ENCODE measurements at regions not wholly inside any gene's neighbourhood (a gene's known extent, or its start where the extent isn't known, plus 50 kb on each side); places are given as distances from the start of the nearest gene placed in this dataset.

GRCh38 chr15:100784493-100785180 lies 95.0 kb upstream of the ALDH1A3 start:
- DNase-seq: no peak

DNA sequence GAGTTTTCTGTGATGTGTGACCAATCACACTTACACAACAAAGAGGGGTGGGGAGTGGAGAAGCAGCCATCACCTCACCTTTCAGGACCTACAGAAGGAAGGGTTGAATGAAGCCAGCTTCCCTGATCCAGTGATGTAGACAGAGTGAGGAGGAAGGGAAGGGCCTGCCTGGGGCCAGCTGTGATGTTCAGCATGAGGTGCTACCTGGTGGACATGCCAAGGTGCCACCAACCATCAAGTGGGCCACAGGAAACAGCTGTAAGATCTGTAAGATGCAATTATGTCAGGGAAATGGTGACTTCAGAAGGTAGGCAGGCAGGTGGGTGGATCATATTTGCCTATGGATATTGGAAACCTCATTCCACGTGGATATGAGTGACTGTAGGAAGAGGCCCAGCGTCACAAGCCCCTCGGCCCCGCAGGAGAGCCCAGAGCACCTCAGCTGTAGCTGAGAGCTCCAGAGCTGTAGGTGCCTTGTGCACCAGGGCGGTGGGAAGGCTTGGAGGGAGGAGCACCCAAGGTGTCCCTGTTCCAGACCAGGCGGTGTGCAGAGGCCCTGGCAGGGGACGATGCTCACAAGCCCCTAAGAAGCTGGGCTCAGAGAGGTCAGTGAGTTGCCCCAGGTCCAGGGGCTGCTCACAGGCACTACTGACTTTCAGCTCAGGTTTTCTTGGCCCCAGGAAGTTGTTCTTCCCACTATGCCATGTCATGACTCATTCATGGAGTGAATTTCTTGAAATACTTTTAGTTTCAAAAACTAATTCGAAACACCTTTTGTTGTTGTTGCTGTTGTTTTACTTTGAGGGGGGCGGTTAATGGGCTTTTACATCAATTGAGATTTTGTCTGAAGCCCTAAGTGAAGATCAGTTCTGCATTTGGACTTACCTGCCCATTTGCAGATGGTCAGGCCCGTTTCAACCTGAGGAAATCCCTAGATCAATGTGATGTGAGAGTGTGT lies 94.2 kb upstream of the ALDH1A3 start:
- no peak for DNase-seq

DNA sequence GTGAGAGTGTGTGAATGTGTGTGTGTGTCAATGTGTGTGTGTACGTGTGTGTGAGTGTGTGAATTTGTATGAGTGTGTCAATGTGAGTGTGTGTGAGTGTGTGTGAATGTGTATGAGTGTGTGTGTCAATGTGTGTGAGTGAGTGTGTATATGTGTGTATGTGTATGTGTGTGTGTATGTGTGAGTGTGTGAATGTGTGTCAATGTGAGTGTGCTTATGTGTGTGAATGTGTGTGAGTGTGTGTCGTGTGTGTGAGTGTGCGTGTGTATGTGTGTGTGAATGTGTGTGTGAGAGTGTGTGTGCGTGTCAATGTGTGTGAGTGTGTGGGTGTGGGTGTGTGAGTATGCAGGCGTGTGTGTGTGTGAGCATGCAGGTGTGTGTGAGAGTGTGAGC lies 93.5 kb upstream of the ALDH1A3 start:
- DNase-seq: no peak

- no peak for DNase-seq
These were observed 92.6 kb upstream of the ALDH1A3 start for GRCh38 chr15:100786901-100787566.

- DNase-seq: no peak
These were observed 91.8 kb upstream of the ALDH1A3 start for GRCh38 chr15:100787567-100788417.

DNA sequence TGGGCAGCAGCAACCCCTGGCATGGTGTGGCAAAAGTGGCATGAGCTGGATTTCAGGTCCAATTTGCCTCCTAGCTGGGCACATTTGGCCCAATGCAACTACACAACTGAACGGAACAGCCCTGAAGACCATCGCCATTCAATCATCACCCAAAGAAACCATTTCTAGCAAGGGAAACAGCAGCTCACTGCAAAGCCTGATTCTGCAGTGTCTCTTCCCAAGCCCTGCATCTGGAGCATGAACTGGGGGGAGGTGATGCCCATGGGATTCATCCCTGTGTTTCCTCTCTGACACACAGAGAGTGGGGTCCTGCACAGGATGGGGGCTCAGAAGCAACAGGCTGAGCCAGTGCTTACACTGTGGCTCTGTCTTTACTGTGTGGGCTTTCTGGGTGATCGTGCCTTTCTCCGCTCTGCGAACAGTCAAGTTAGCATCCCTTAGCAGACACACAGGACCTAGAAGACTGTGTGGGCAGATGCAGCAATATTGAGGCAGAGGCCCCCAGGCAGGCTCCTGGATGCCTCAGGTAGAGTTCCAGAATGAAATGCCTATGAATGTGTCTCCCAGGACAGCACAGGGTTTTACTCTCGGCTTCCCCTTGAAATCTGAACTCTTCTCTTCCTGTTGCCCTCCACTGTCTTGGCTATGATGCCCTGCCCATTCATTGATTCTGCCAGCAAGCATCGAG lies 91.1 kb upstream of the ALDH1A3 start:
- DNase-seq: no peak

DNA sequence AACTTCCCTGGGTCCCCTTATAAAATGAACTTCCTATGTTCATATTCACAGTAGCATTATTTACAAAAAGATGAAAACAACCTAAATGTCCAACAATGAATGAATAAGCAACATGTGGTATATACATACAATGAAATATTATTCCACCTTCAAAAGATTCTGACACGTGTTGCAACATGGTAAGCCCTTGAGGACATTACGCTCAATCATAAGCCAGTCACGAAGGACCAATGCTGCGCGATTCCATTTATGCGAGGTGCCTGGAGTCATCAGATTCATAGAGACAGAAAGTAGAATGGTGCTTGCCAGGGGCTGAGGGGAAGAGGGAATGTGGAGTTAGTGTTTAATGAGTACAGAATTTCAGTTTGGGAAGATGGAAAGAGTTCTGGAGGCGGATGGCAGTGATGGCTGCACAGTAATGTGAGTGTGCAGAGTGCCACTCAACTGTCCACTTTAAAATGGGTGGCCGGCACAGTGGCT lies 88.8 kb upstream of the ALDH1A3 start:
- no peak for DNase-seq

DNA sequence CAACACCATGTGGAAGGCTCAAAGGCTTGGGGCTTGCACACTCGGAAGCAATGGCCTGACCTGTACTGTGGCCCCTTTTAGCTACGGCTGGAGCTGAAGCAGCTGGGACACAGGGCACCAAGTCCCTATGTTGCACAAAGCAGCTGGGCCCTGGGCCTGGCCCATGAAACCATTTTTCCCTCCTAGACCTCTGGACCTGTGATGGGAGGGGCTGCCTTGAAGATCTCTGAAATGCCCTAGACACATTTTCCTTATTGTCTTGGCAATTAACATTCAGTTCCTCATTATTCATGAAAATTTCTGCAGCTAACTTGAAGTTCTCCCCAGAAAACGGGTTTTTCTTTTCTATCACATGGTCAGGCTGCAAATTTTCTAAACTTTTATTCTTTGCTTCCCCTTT lies 85.6 kb upstream of the ALDH1A3 start:
- no peak for DNase-seq

DNA sequence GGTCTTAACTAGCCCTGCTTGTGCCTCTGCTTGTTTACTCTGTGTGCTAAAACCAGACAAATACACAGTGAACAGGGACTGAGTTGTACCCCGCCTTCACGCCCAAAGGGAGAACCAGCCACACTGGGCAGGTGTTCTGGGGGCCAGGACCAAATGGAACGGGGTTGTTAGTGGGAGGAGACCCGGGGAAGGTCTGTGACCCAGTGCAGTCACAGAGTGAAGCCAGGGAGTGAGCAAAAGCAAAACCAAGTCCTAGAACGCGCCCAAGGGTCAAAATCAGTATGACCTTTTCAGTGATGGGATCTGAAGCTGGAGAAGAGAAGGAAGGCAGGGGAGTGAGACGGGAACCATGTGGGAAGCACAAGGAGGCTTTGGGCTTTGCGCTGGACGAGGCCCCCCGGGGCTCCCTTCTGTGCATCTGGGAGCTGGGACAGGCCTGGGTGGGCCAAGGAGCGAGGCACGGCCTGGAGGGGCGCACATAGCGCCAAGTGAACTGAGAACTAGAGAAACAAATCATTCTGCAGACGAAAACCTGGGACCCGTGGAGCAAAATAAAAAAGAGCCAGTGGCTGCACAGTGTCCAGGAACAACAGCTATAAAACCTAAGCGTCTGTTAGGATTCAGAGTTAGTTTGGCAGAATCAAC lies 78.3 kb upstream of the ALDH1A3 start:
- no peak for DNase-seq

DNA sequence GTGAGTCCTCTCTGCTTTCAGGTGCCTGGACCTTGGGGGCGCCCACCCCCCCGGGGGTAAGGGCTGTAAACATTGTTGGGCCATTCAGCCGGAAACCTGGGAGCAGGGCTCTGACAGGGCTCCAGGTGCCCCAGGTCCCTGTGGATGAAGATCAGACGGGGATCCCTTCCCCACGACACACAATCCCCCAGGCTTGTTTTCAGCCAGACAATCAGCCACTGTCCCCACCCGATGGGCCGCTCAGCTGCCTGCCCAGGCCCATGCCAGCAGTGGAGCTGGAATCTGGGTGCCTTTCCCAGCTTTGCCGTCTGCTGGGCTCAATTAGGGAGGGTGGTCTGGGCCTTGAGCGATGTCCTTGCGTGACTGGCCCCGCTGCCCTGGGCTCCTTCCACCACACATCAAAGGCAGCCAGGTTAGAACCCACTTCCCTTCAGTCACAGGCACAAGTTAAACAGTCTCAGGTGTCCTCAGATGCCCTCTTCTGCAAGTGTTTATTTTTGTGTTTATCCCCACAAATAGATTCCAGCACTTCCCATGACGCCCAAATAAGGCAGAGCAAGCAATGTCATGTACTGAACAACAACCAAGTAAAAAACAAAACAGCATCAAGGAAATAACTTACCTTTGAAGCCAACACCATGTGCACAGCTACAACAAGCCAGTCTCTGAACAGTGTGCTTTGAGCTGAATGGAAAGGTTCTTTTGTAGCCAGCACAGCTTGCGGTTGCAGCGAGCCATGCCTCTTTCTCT lies 77.0 kb upstream of the ALDH1A3 start:
- no peak for DNase-seq

DNA sequence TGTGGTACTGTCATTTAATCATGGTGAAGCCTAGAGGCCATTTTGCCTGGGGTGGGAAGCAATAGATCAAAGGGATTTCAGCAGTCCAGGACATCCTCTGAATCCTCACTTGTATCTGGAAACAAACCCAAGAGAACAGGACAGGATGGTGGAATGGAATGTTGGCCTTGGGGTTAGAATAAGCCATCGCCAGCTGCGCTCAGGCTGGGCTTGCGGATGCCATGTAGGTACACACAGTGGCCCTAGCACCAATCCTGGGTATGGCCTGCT lies 76.5 kb upstream of the ALDH1A3 start:
- DNase-seq: no peak

GRCh38 chr15:100806157-100806556 lies 73.5 kb upstream of the ALDH1A3 start:
- no peak for DNase-seq

DNA sequence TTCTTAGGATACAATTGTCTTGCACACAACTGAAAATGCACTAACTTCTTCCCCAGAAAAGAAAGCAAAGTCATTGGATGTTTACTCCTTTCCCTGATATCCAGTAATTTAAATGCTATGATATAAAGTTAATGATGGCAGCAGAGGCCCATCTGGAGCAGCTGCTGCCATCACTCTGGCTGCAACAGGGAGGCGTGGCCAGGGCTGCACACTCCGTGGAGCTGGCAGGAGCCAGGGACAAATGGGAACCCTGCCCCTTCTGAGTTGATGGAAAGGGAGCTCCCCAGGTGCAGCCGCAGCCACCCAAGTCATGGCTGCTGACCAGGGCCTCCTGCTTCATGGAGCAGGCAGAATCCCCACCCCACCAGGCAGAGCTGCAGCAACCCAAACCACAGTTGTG lies 72.6 kb upstream of the ALDH1A3 start:
- DNase-seq: no peak

DNA sequence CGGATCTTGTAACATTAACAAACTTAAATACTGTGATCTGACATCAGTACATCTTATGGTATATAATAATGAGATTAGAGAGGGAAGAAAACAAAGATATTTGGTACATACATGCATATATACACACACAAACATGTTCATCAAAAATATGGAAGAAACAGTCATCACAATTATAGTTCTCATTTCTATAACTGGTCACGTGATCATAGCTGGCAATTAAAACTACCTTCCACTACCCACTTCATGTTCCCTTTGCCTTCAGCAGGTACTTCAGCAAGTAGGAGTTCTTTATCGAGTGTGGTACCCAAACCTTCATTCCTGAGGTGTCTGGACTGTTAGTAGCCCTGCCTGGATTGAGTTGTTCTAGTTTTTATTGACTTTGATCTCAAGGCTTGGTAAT lies 70.9 kb upstream of the ALDH1A3 start:
- no peak for DNase-seq

- DNase-seq: no peak
These were observed 70.5 kb upstream of the ALDH1A3 start for GRCh38 chr15:100809151-100809550.

DNA sequence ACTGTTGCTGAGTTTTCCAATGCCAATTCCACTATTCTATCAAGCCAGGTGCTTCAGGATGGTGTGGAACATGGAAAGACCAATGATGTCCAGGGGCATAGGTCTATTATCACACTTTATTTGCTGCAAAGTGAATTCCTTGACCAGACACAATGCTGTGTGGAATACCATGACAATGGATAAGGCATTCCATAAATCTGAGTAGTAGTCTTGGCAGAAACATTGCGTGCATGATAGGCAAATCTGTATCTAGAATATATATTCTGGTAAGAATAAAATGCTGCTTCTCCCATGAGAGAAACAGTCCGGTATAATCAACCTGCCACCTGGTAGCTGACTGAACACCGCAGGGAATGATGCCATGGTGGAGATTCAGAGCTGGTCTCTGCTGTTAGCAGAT lies 70.0 kb upstream of the ALDH1A3 start:
- DNase-seq: no peak

- DNase-seq: no peak
These were observed 69.4 kb upstream of the ALDH1A3 start for GRCh38 chr15:100810229-100810628.

GRCh38 chr15:100810831-100811230 lies 68.8 kb upstream of the ALDH1A3 start:
- no peak for DNase-seq

- no peak for DNase-seq
These were observed 66.8 kb upstream of the ALDH1A3 start for GRCh38 chr15:100812802-100813201.

DNA sequence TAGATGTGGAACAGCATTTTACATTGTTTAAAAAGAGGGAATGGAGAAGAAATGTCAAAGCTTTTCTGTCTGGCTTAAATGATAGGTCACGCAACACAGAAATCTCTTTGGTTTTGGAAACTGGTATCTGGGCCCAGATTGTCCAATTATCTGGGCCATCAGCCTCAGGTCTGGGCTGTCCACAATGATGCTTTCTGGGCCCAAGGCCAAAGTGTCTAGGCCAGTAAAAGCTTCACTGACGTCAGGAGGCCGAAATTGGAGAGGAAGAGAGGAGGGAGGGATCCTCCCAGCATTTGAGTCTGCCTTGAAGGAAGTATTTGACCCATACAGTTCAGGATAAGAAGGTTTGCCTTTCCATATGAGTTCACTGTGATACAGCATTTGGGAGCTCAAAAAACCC lies 60.7 kb upstream of the ALDH1A3 start:
- no peak for DNase-seq

DNA sequence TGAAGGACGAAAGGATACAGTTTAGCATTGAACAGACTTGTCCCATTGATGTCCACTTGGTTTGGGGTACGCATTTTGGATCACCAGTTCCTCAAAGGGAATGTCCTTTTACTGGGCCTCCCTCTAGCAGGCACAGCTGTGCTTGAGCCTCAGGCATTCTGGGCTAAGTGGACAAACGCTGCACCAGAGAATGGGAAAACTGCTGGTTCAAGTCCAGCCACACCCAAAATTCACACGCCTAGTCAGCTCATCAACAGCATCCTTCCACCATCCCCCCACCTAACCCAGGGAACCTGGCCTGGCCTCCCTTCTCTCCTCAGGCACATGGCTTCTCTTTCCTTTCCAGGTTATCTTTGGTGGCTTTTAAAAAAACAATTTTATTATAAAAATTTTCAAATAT lies 59.1 kb upstream of the ALDH1A3 start:
- peak in 1 of 3 experiments; percentile 4 for DNase-seq
